ENCODE measurements at regions not wholly inside any gene's neighbourhood (a gene's known extent, or its start where the extent isn't known, plus 50 kb on each side); places are given as distances from the start of the nearest gene placed in this dataset.
"Not testable (repeated sequence)": the region's sequence is repeated elsewhere in the genome, so short reads cannot be mapped to it uniquely, and the experiment has no call there.

- no peak for DNase-seq
These were observed 1583.3 kb downstream of the STIM2 start for GRCh38 chr4:28443801-28444412.

- DNase-seq = no peak
These were observed 1584.3 kb downstream of the STIM2 start for GRCh38 chr4:28444886-28445496.

GRCh38 chr4:28449085-28449484 lies 1588.4 kb downstream of the STIM2 start:
- DNase-seq = no peak

- no peak for DNase-seq
These were observed 1590.7 kb downstream of the STIM2 start for GRCh38 chr4:28451346-28451745.

- DNase-seq = no peak
These were observed 1602.4 kb downstream of the STIM2 start for GRCh38 chr4:28462766-28463700.

GRCh38 chr4:28464823-28465222 lies 1604.2 kb downstream of the STIM2 start:
- no peak for DNase-seq

- not testable (repeated sequence) for DNase-seq
These were observed 1606.2 kb downstream of the STIM2 start for GRCh38 chr4:28466886-28467285.

GRCh38 chr4:28469387-28469786 lies 1608.7 kb downstream of the STIM2 start:
- no peak for DNase-seq

GRCh38 chr4:28469886-28470285 lies 1609.2 kb downstream of the STIM2 start:
- DNase-seq = no peak

- no peak for DNase-seq
These were observed 1614.7 kb downstream of the STIM2 start for GRCh38 chr4:28475381-28475780.

GRCh38 chr4:28479666-28480065 lies 1619.0 kb downstream of the STIM2 start:
- DNase-seq = no peak

- DNase-seq = no peak
These were observed 1620.9 kb downstream of the STIM2 start for GRCh38 chr4:28481565-28481964.

- DNase-seq = no peak
These were observed 1622.1 kb downstream of the STIM2 start for GRCh38 chr4:28482580-28483270.

GRCh38 chr4:28488021-28488420 lies 1627.4 kb downstream of the STIM2 start:
- no peak for DNase-seq

GRCh38 chr4:28490669-28491068 lies 1630.0 kb downstream of the STIM2 start:
- DNase-seq = no peak

GRCh38 chr4:28505064-28505463 lies 1644.4 kb downstream of the STIM2 start:
- DNase-seq = no peak

GRCh38 chr4:28508636-28509035 lies 1648.0 kb downstream of the STIM2 start:
- DNase-seq = no peak

GRCh38 chr4:28514766-28515165 lies 1654.1 kb downstream of the STIM2 start:
- not testable (repeated sequence) for DNase-seq

- no peak for DNase-seq
These were observed 1658.0 kb downstream of the STIM2 start for GRCh38 chr4:28518561-28519165.

- DNase-seq = no peak
These were observed 1663.1 kb downstream of the STIM2 start for GRCh38 chr4:28523681-28524190.

- no peak for DNase-seq
These were observed 1675.5 kb downstream of the STIM2 start for GRCh38 chr4:28536124-28536523.

- no peak for DNase-seq
These were observed 1685.3 kb downstream of the STIM2 start for GRCh38 chr4:28545986-28546385.

- DNase-seq = no peak
These were observed 1687.5 kb downstream of the STIM2 start for GRCh38 chr4:28548136-28548535.

All from bone marrow (tissue), 2 donors.